C4-2B (cell line): ENCODE measurements at regions not wholly inside any gene's neighbourhood (a gene's known extent, or its start where the extent isn't known, plus 50 kb on each side); places are given as distances from the start of the nearest gene placed in this dataset.

Experiments used
- CTCF ChIP-seq: fragments of 450-650 bp; conservative IDR thresholded peaks from 2 replicates; pipeline ENCODE4 v1.5.1; 2017; ENCODE audit warnings: mild to moderate bottlenecking
- ZFX ChIP-seq: fragments of 450-650 bp; IDR thresholded peaks from 2 replicates; pipeline ENCODE4 v1.6.1; 2017

GRCh38 chr3:7962301-7962700 is 539.3 kb upstream of the LMCD1 start:
- TF ChIP-seq CTCF = no peak
- no peak for TF ChIP-seq ZFX
